KBM-7 (cell line): ENCODE measurements at regions not wholly inside any gene's neighbourhood (a gene's known extent, or its start where the extent isn't known, plus 50 kb on each side); places are given as distances from the start of the nearest gene placed in this dataset.
A peak's percentile ranks its signal among the peaks of the same experiment; 100 is the strongest.
"Not testable (repeated sequence)": the region's sequence is repeated elsewhere in the genome, so short reads cannot be mapped to it uniquely, and the experiment has no call there.

ENCODE experiments used
- DNase-seq: peaks from one replicate; pipeline ENCODE4 v3.0.0-alpha.2; 2015
- in situ Hi-C: fragments of 300-500 bp; cut with MboI; formaldehyde crosslinking; loops from 2 replicates; pipeline ENCODE4 v1.14.3; 2020; ENCODE audit warnings: low sequenced_read_pairs, low pct_unique_long_range_greater_than_20kb, mixed read lengths

- DNase-seq: peak; percentile 45
These were observed 54.9 kb downstream of the UBQLN2 start for GRCh38 chrX:56618323-56618722.

GRCh38 chrX:56623316-56623715, 59.9 kb downstream of the UBQLN2 start:
- in situ Hi-C loops: no loop called here
- no peak for DNase-seq

More at GRCh38 chrX:56618323-56618722, 54.9 kb downstream of the UBQLN2 start:
- in situ Hi-C loops: no loop called here

GRCh38 chrX:56635060-56635459, 71.6 kb downstream of the UBQLN2 start:
- DNase-seq, in situ Hi-C loops: not testable (repeated sequence)

- DNase-seq: no peak
- in situ Hi-C loops: no loop called here
These were observed 67.8 kb upstream of the NBDY start for GRCh38 chrX:56661193-56661592.
